BLaER1 (cell line): ENCODE measurements at regions not wholly inside any gene's neighbourhood (a gene's known extent, or its start where the extent isn't known, plus 50 kb on each side); places are given as distances from the start of the nearest gene placed in this dataset.

Experiments
- H3K27ac ChIP-seq: shearing (Covaris generic); formaldehyde crosslinking; 2 replicates; pipeline ENCODE4 v1.8.1; 2022
- H3K27me3 ChIP-seq: shearing (Covaris generic); formaldehyde crosslinking; 2 replicates; pipeline ENCODE4 v1.8.1; 2022
- H3K36me3 ChIP-seq: shearing (Covaris generic); formaldehyde crosslinking; 2 replicates; pipeline ENCODE4 v1.8.1; 2022
- H3K4me1 ChIP-seq: shearing (Covaris generic); formaldehyde crosslinking; 2 replicates; pipeline ENCODE4 v1.8.1; 2022
- H3K4me2 ChIP-seq: shearing (Covaris generic); formaldehyde crosslinking; 2 replicates; pipeline ENCODE4 v1.8.1; 2022
- H3K4me3 ChIP-seq: shearing (Covaris generic); formaldehyde crosslinking; 2 replicates; pipeline ENCODE4 v1.8.1; 2022
- H3K9ac ChIP-seq: shearing (Covaris generic); formaldehyde crosslinking; 2 replicates; pipeline ENCODE4 v1.8.1; 2022
- H3K9me3 ChIP-seq: shearing (Covaris generic); formaldehyde crosslinking; 2 replicates; pipeline ENCODE4 v1.8.1; 2022
- H4K20me1 ChIP-seq: shearing (Covaris generic); formaldehyde crosslinking; 2 replicates; pipeline ENCODE4 v1.8.1; 2022
- Cebpa-rat ChIP-seq: shearing (Covaris generic); IDR thresholded peaks from 2 replicates; pipeline ENCODE4 v1.8.1; 2022

GRCh38 chr7:115721293-115722217 lies 309.0 kb downstream of the TFEC start:
- Histone ChIP-seq H3K27me3 (no peaks in the 10 kb centered on the region), H3K4me1 (0 out of 2 replicates have a peak, but pooled peaks cover 6% of the 10 kb centered on the region), H3K36me3 (no peaks in the 10 kb centered on the region), H4K20me1 (no peaks in the 10 kb centered on the region), H3K9me3 (no peaks in the 10 kb centered on the region), H3K4me2 (no peak overlapping the region), H3K27ac (no peak overlapping the region), H3K4me3 (no peak overlapping the region), H3K9ac (no peak overlapping the region)
- no peak for TF ChIP-seq Cebpa-rat

- Histone ChIP-seq H4K20me1 (no peaks in the 10 kb centered on the region), H3K36me3 (no peaks in the 10 kb centered on the region)
These were observed 310.6 kb downstream of the TFEC start for GRCh38 chr7:115719963-115720362.

DNA sequence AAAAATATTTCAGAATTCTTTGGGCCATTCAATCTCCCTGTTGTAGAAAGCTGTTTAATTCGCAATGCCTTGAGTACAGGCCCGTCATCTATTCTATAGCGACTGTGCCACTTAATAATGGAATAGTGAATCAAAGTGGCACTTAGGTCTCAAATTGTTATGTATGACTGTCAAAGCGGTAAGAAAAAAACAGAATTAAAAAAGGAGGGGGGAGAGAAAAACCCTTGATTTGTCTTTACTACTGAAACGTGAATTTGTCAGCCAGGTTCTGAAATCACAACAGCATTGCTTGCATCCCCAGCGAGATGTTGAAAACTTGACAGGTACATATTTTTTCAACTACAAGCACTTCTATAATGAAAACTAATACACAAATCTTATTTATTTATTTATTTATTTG lies 320.9 kb downstream of the TFEC start:
- Histone ChIP-seq H3K4me1 (no peaks in the 10 kb centered on the region), H3K4me2 (no peak overlapping the region), H4K20me1 (no peaks in the 10 kb centered on the region), H3K36me3 (no peaks in the 10 kb centered on the region), H3K9ac (no peak overlapping the region), H3K27me3 (no peaks in the 10 kb centered on the region), H3K4me3 (no peak overlapping the region), H3K27ac (no peak overlapping the region), H3K9me3 (no peaks in the 10 kb centered on the region)
- no peak for TF ChIP-seq Cebpa-rat

More at GRCh38 chr7:115719963-115720362, 310.6 kb downstream of the TFEC start:
- Histone ChIP-seq H3K27me3 (no peaks in the 10 kb centered on the region), H3K4me3 (no peak overlapping the region), H3K4me1 (0 out of 2 replicates have a peak, but pooled peaks cover 6% of the 10 kb centered on the region), H3K9ac (no peak overlapping the region), H3K4me2 (no peak overlapping the region), H3K27ac (no peak overlapping the region), H3K9me3 (no peaks in the 10 kb centered on the region)
- no peak for TF ChIP-seq Cebpa-rat

GRCh38 chr7:115708013-115708341 lies 322.6 kb downstream of the TFEC start:
- no peak for TF ChIP-seq Cebpa-rat
- H3K27me3 ChIP-seq, result no peaks in the 10 kb centered on the region
- no peaks in the 10 kb centered on the region for H3K9me3 ChIP-seq
- H3K4me2 ChIP-seq, result no peak overlapping the region
- no peak overlapping the region for H3K4me3 ChIP-seq
- no peak overlapping the region for H3K9ac ChIP-seq
- H3K4me1 ChIP-seq, result no peaks in the 10 kb centered on the region
- no peaks in the 10 kb centered on the region for H4K20me1 ChIP-seq
- H3K36me3 ChIP-seq, result no peaks in the 10 kb centered on the region
- no peak overlapping the region for H3K27ac ChIP-seq

DNA sequence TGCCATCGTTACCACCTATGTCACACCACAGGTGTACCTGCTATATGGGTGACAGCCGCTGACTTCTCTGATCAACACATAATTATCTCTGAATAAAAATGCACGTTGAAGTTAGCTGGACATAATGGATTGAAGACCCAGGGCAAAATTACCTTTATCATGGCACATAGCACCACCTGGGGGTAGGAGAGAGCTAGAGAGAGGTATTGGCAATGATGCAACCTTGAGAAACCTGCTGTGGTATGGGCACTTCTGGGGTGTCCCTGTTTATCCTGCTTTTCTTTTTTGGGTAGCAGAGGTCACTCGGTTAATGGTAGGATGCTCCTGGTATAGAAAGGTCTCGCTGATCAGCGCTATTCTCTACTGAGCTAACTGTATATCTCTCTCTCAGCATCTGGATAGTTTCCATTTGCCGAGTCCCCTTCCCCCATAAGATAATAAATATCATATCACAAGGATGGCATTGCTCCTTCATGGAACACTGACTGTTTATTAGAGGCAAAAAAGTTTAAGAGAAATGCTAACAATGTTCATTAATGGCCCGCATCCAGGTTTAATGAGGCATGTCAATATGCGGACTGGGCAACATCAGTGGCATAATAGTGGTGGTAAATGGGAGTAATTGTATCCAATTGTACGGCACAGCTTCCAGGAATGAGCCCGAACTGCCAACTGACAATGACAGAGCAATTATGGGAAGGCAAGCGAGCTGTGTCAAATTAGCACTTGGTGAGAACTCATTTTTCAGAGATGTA lies 323.1 kb downstream of the TFEC start:
- Histone ChIP-seq H3K4me1 (no peaks in the 10 kb centered on the region), H3K4me2 (no peak overlapping the region), H3K4me3 (no peak overlapping the region), H3K36me3 (no peaks in the 10 kb centered on the region), H4K20me1 (no peaks in the 10 kb centered on the region), H3K27ac (no peak overlapping the region), H3K9me3 (no peaks in the 10 kb centered on the region), H3K9ac (no peak overlapping the region), H3K27me3 (no peaks in the 10 kb centered on the region)
- no peak for TF ChIP-seq Cebpa-rat

DNA sequence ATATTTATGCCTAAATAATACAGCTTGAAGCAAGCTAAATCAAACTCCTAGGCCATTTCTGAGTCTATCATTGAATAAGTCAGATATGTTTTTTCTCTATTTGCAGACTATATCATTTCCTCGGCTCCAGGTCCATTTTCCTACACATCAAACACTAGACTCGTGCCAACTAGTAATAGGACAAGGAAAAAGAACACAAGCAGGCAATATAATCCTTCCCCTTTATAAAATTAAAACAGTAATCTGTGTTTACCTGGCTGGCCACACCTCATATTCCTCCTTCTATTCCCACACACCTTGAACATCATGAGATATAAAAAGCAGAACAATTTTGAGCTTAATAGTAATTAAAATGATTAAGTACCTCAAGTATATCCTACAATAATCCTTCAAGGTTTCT lies 325.7 kb downstream of the TFEC start:
- no peak for TF ChIP-seq Cebpa-rat
- Histone ChIP-seq H3K4me2 (no peak overlapping the region), H3K9ac (no peak overlapping the region), H3K36me3 (no peaks in the 10 kb centered on the region), H4K20me1 (no peaks in the 10 kb centered on the region), H3K27ac (no peak overlapping the region), H3K27me3 (no peaks in the 10 kb centered on the region), H3K9me3 (no peaks in the 10 kb centered on the region), H3K4me1 (no peaks in the 10 kb centered on the region), H3K4me3 (no peak overlapping the region)

DNA sequence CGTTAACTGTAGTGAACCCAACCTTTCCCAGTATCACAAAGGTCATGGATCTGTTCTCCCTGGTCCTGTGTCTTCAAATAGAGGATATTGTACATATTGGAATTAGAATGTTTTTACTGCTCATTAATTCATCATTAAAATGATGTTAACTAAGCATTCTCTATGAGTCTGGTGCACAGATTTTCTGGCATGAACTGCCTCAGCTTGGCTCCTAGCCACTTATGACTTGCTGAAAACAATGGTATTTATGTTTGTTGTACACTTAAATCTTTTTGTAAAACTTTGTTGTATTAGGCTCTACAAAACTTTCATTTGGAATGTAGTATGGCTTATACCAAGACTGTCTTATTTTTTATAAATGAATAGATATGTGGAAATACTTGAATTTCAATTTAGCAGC lies 329.4 kb downstream of the TFEC start:
- Histone ChIP-seq H3K9ac (no peak overlapping the region), H3K4me2 (no peak overlapping the region), H3K36me3 (no peaks in the 10 kb centered on the region), H3K4me1 (no peaks in the 10 kb centered on the region), H3K27ac (no peak overlapping the region), H3K9me3 (no peaks in the 10 kb centered on the region), H3K4me3 (no peak overlapping the region), H4K20me1 (no peaks in the 10 kb centered on the region), H3K27me3 (no peaks in the 10 kb centered on the region)
- TF ChIP-seq Cebpa-rat, result no peak

DNA sequence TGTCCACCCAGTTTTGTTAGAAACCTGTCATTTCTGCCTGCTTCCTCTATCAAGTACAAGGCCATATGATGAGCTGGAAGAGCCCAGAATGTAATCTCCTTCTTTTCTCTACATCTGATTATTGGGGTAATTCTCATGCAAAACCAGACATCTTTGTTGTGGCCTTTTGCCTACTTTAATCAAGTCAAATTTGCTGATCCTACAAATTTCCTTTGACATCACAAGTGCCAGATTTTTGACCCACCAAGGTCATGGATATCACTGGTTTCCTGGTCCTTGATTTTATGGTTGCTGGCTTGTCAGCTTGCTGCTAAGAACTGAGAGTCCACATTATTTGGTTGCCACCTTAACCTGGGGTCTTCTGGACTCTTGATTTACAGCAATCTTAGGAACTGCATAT lies 336.1 kb downstream of the TFEC start:
- Histone ChIP-seq H3K4me3 (no peak overlapping the region), H3K4me1 (peaks cover 12% of the 10 kb centered on the region), H3K36me3 (no peaks in the 10 kb centered on the region), H3K9me3 (peaks cover 11% of the 10 kb centered on the region), H3K4me2 (peak overlapping the region; percentile 5; the same call in 1 of the 2 replicates), H3K27ac (no peak overlapping the region), H3K9ac (no peak overlapping the region), H3K27me3 (no peaks in the 10 kb centered on the region), H4K20me1 (no peaks in the 10 kb centered on the region)
- TF ChIP-seq Cebpa-rat, result no peak

- Histone ChIP-seq H3K27ac (no peak overlapping the region), H4K20me1 (no peaks in the 10 kb centered on the region), H3K4me2 (peak overlapping the region; percentile 5), H3K36me3 (no peaks in the 10 kb centered on the region), H3K27me3 (no peaks in the 10 kb centered on the region), H3K9ac (no peak overlapping the region), H3K4me3 (no peak overlapping the region), H3K4me1 (peaks cover 12% of the 10 kb centered on the region), H3K9me3 (peaks cover 11% of the 10 kb centered on the region)
- no peak for TF ChIP-seq Cebpa-rat
These were observed 336.8 kb downstream of the TFEC start for GRCh38 chr7:115693779-115694178.

DNA sequence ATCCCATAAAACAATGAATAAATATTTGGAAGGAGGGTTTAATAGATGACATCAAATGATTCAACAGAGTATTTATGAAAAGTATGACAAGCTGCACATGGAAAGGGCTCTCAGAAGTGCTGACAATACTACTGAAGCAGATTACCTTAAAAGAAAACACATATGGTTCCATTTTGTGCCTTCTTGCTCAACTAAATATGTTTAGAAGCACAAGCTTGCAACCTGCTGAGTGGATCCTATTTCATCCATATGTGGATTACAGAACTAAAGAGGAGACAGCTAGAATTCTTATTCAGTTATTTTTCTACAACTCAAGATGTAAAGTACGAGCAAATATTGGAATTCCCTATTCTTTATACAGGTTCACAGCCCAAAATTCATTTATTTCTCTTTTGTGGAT lies 340.6 kb downstream of the TFEC start:
- H3K9me3 ChIP-seq, result peaks cover 11% of the 10 kb centered on the region
- H4K20me1 ChIP-seq, result no peaks in the 10 kb centered on the region
- TF ChIP-seq Cebpa-rat, result no peak
- no peak overlapping the region for H3K4me2 ChIP-seq
- peaks cover 12% of the 10 kb centered on the region for H3K4me1 ChIP-seq
- no peaks in the 10 kb centered on the region for H3K27me3 ChIP-seq
- H3K36me3 ChIP-seq, result no peaks in the 10 kb centered on the region
- H3K27ac ChIP-seq, result no peak overlapping the region
- H3K4me3 ChIP-seq, result no peak overlapping the region
- no peak overlapping the region for H3K9ac ChIP-seq
